ENCODE measurements at regions not wholly inside any gene's neighbourhood (a gene's known extent, or its start where the extent isn't known, plus 50 kb on each side); places are given as distances from the start of the nearest gene placed in this dataset.
"Not testable (repeated sequence)": the region's sequence is repeated elsewhere in the genome, so short reads cannot be mapped to it uniquely, and the experiment has no call there.

- TF ChIP-seq CTCF (IDR thresholded peaks at IDR 0.05 in 4 of 5, conservative IDR thresholded peaks at IDR 0.05 in 1 of 5); POLR2A (IDR thresholded peaks at IDR 0.05): not testable (repeated sequence)
These were observed 190.4 kb downstream of the KLRB1 start for GRCh38 chr12:9417341-9417740.

All from gastrocnemius medialis (tissue), 4 donors.